Karpas-422 (cell line): ENCODE measurements at regions not wholly inside any gene's neighbourhood (a gene's known extent, or its start where the extent isn't known, plus 50 kb on each side); places are given as distances from the start of the nearest gene placed in this dataset.
"Not testable (repeated sequence)": the region's sequence is repeated elsewhere in the genome, so short reads cannot be mapped to it uniquely, and the experiment has no call there.

Experiments
- DNase-seq: peaks from one replicate; pipeline ENCODE4 v3.0.0-alpha.2; 2015
- H2AFZ ChIP-seq: fragments of 200-600 bp; sonication (generic); 2 replicates; pipeline ENCODE4 v1.6.1; 2014; ENCODE audit warnings: antibody characterized with exemption, low read length, mixed read lengths
- H3K27ac ChIP-seq: fragments of 200-600 bp; sonication (generic); 2 replicates; pipeline ENCODE4 v1.5.1; 2014; ENCODE audit warnings: mild to moderate bottlenecking, low read length, moderate library complexity
- H3K27me3 ChIP-seq: fragments of 200-600 bp; sonication (generic); 2 replicates; pipeline ENCODE4 v1.6.1; 2014; ENCODE audit warnings: low read length, mixed read lengths
- H3K36me3 ChIP-seq: fragments of 200-600 bp; sonication (generic); 2 replicates; pipeline ENCODE4 v1.6.1; 2014; ENCODE audit warnings: low read length, mixed read lengths; ENCODE audit not compliant: insufficient read depth
- H3K4me1 ChIP-seq: fragments of 200-600 bp; sonication (generic); 2 replicates; pipeline ENCODE4 v1.6.1; 2014; ENCODE audit warnings: mild to moderate bottlenecking, low read length, mixed read lengths
- H3K4me2 ChIP-seq: fragments of 200-600 bp; sonication (generic); 2 replicates; pipeline ENCODE4 v1.6.1; 2014; ENCODE audit warnings: low read length, low read depth, mild to moderate bottlenecking; ENCODE audit not compliant: poor library complexity, severe bottlenecking
- H3K4me3 ChIP-seq: fragments of 200-600 bp; sonication (generic); 2 replicates; pipeline ENCODE4 v1.5.1; 2014; ENCODE audit warnings: mild to moderate bottlenecking, antibody characterized with exemption, low read length, mixed read lengths
- H3K79me2 ChIP-seq: fragments of 200-600 bp; sonication (generic); 2 replicates; pipeline ENCODE4 v1.6.1; 2014; ENCODE audit warnings: mild to moderate bottlenecking, low read length, mixed read lengths
- H3K9ac ChIP-seq: fragments of 200-600 bp; sonication (generic); 2 replicates; pipeline ENCODE4 v1.6.0; 2014; ENCODE audit warnings: low read length
- H3K9me2 ChIP-seq: fragments of 200-600 bp; sonication (generic), shearing (Covaris generic); replicated peaks from 2 replicates; pipeline ENCODE4 v1.6.0; 2014; ENCODE audit warnings: mild to moderate bottlenecking, low read length, moderate library complexity; ENCODE audit not compliant: insufficient read depth
- H3K9me3 ChIP-seq: fragments of 300-700, 200-600 bp; sonication (generic); 2 replicates; pipeline ENCODE4 v1.6.1; 2014; ENCODE audit warnings: low read length, mixed read lengths
- H4K20me1 ChIP-seq: fragments of 200-600 bp; sonication (generic); 2 replicates; pipeline ENCODE4 v1.6.1; 2014; ENCODE audit warnings: mild to moderate bottlenecking, antibody characterized with exemption, low read length, low read depth; ENCODE audit not compliant: insufficient read depth

- Histone ChIP-seq H2AFZ (no peak overlapping the region), H4K20me1 (no peaks in the 10 kb centered on the region), H3K4me3 (no peak overlapping the region), H3K9ac (no peak overlapping the region), H3K27me3 (no peaks in the 10 kb centered on the region), H3K9me2 (no peaks in the 10 kb centered on the region), H3K9me3 (no peaks in the 10 kb centered on the region), H3K4me1 (no peaks in the 10 kb centered on the region), H3K4me2 (no peak overlapping the region), H3K79me2 (no peaks in the 10 kb centered on the region), H3K36me3 (no peaks in the 10 kb centered on the region), H3K27ac (no peak overlapping the region)
- DNase-seq = no peak
These were observed 305.3 kb downstream of the NDUFA10 start for GRCh38 chr2:239719791-239720360.

- H3K9ac ChIP-seq, H3K4me1 ChIP-seq, H3K9me3 ChIP-seq, H3K4me2 ChIP-seq, H4K20me1 ChIP-seq, H3K4me3 ChIP-seq, H3K27ac ChIP-seq, H3K36me3 ChIP-seq, DNase-seq, H3K79me2 ChIP-seq, H2AFZ ChIP-seq, H3K27me3 ChIP-seq, H3K9me2 ChIP-seq: not testable (repeated sequence)
These were observed 306.2 kb downstream of the NDUFA10 start for GRCh38 chr2:239718991-239719390.

- no peak for DNase-seq
- Histone ChIP-seq H3K9ac (no peak overlapping the region), H3K36me3 (no peaks in the 10 kb centered on the region), H3K27ac (no peak overlapping the region), H3K4me2 (no peak overlapping the region), H3K9me2 (no peaks in the 10 kb centered on the region), H4K20me1 (no peaks in the 10 kb centered on the region), H3K4me1 (no peaks in the 10 kb centered on the region), H3K4me3 (no peak overlapping the region), H3K79me2 (no peaks in the 10 kb centered on the region), H3K9me3 (no peaks in the 10 kb centered on the region), H2AFZ (no peak overlapping the region), H3K27me3 (no peaks in the 10 kb centered on the region)
These were observed 307.4 kb downstream of the NDUFA10 start for GRCh38 chr2:239717706-239718105.

GRCh38 chr2:239717319-239717675, 307.8 kb downstream of the NDUFA10 start:
- H3K27me3 ChIP-seq = no peaks in the 10 kb centered on the region
- H3K9me2 ChIP-seq = no peaks in the 10 kb centered on the region
- H3K9me3 ChIP-seq = no peaks in the 10 kb centered on the region
- no peaks in the 10 kb centered on the region for H3K4me1 ChIP-seq
- no peak overlapping the region for H3K9ac ChIP-seq
- no peaks in the 10 kb centered on the region for H3K36me3 ChIP-seq
- no peak overlapping the region for H3K4me3 ChIP-seq
- no peak overlapping the region for H3K27ac ChIP-seq
- no peak overlapping the region for H2AFZ ChIP-seq
- no peaks in the 10 kb centered on the region for H3K79me2 ChIP-seq
- H4K20me1 ChIP-seq = no peaks in the 10 kb centered on the region
- DNase-seq = no peak
- no peak overlapping the region for H3K4me2 ChIP-seq

GRCh38 chr2:239716536-239717318, 308.4 kb downstream of the NDUFA10 start:
- H3K4me1 ChIP-seq = no peaks in the 10 kb centered on the region
- no peak overlapping the region for H3K9ac ChIP-seq
- no peak overlapping the region for H3K27ac ChIP-seq
- H3K36me3 ChIP-seq = no peaks in the 10 kb centered on the region
- no peak for DNase-seq
- H4K20me1 ChIP-seq = no peaks in the 10 kb centered on the region
- H3K79me2 ChIP-seq = no peaks in the 10 kb centered on the region
- no peak overlapping the region for H3K4me3 ChIP-seq
- H3K9me3 ChIP-seq = no peaks in the 10 kb centered on the region
- H3K27me3 ChIP-seq = no peaks in the 10 kb centered on the region
- no peak overlapping the region for H3K4me2 ChIP-seq
- no peak overlapping the region for H2AFZ ChIP-seq
- no peaks in the 10 kb centered on the region for H3K9me2 ChIP-seq

GRCh38 chr2:239716009-239716408, 309.1 kb downstream of the NDUFA10 start:
- H3K4me1 ChIP-seq = no peaks in the 10 kb centered on the region
- H3K4me3 ChIP-seq = no peak overlapping the region
- H3K36me3 ChIP-seq = no peaks in the 10 kb centered on the region
- no peak overlapping the region for H3K4me2 ChIP-seq
- H3K9me2 ChIP-seq = no peaks in the 10 kb centered on the region
- no peaks in the 10 kb centered on the region for H3K9me3 ChIP-seq
- H3K27me3 ChIP-seq = no peaks in the 10 kb centered on the region
- DNase-seq = no peak
- no peak overlapping the region for H2AFZ ChIP-seq
- H3K9ac ChIP-seq = no peak overlapping the region
- H3K79me2 ChIP-seq = no peaks in the 10 kb centered on the region
- no peak overlapping the region for H3K27ac ChIP-seq
- H4K20me1 ChIP-seq = no peaks in the 10 kb centered on the region

GRCh38 chr2:239715606-239716005, 309.5 kb downstream of the NDUFA10 start:
- Histone ChIP-seq H3K36me3 (no peaks in the 10 kb centered on the region), H3K4me1 (no peaks in the 10 kb centered on the region), H3K9me3 (no peaks in the 10 kb centered on the region), H3K9ac (no peak overlapping the region), H3K9me2 (no peaks in the 10 kb centered on the region), H4K20me1 (no peaks in the 10 kb centered on the region), H3K27ac (no peak overlapping the region), H3K79me2 (no peaks in the 10 kb centered on the region), H3K4me3 (no peak overlapping the region), H3K27me3 (no peaks in the 10 kb centered on the region), H2AFZ (no peak overlapping the region), H3K4me2 (no peak overlapping the region)
- DNase-seq = no peak

GRCh38 chr2:239715202-239715601, 309.9 kb downstream of the NDUFA10 start:
- no peak overlapping the region for H3K4me3 ChIP-seq
- H2AFZ ChIP-seq = no peak overlapping the region
- H3K27ac ChIP-seq = no peak overlapping the region
- no peaks in the 10 kb centered on the region for H3K9me3 ChIP-seq
- H3K9me2 ChIP-seq = no peaks in the 10 kb centered on the region
- no peaks in the 10 kb centered on the region for H4K20me1 ChIP-seq
- no peaks in the 10 kb centered on the region for H3K36me3 ChIP-seq
- no peaks in the 10 kb centered on the region for H3K79me2 ChIP-seq
- DNase-seq = no peak
- no peaks in the 10 kb centered on the region for H3K4me1 ChIP-seq
- H3K9ac ChIP-seq = no peak overlapping the region
- H3K4me2 ChIP-seq = no peak overlapping the region
- no peaks in the 10 kb centered on the region for H3K27me3 ChIP-seq
